SKM-1 treated with dmso at 0.1 percent for 144 hours (cell line): ENCODE measurements at regions not wholly inside any gene's neighbourhood (a gene's known extent, or its start where the extent isn't known, plus 50 kb on each side); places are given as distances from the start of the nearest gene placed in this dataset.
A peak's percentile ranks its signal among the peaks of the same experiment; 100 is the strongest.

Source experiments
- DNase-seq: peaks from one replicate; lab custom pipeline; 2025; ENCODE audit not compliant: unreplicated experiment; lab: John Stamatoyannopoulos, UW

DNA sequence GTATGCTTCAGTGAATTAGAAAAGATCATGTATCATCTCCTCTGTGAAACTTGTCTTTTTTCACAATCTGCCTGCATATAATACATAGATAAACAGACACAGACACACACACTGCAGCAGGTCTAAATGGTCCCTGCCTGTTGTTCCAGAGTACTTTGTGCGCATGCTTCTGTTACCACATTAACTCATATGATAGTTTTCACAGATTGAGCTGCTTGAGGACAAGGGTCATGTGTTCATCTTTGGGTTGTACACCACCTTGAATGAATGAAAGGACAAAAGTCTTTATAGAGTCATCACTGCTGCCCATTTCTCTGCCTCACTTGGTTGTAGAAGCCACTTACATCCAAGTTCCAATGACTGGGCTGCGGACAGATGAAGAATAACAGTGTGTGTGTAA is 72.7 kb upstream of the GLS start:
- DNase-seq: no peak

GRCh38 chr2:190809139-190809764 is 71.4 kb upstream of the GLS start:
- DNase-seq: peak; percentile 9

DNA sequence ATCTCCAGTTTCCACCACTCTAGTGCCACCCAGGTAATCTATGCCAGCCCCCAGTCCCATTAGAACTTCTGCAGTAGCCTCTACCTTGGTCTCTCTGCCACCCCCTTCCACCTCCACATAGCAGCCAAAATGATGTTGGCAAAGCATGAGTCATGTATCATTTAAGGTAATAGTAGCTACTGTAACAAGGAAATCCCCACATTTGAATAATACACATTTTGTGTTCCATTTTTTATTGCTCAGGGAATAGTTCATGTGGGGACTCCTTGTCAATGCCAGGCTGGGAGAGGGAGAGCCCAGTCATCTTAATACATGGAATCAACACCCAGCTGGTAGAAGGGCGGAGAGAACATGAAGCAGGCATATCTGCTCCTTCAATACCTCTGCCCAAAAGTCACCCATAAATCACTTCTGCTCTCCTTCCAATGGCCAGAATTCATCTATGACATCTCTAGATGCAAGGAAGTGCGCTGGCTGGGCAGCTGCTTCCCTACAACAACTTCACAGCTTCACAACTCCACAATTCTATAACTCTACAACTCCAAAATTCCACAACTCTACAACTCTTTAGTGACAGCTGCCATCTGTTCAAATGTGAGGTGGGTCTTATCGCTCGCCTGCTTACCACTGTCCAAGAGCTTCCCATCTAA is 70.6 kb upstream of the GLS start:
- no peak for DNase-seq

GRCh38 chr2:190810981-190811587 is 69.5 kb upstream of the GLS start:
- DNase-seq: no peak

GRCh38 chr2:190811811-190812210 is 68.8 kb upstream of the GLS start:
- DNase-seq: no peak

DNA sequence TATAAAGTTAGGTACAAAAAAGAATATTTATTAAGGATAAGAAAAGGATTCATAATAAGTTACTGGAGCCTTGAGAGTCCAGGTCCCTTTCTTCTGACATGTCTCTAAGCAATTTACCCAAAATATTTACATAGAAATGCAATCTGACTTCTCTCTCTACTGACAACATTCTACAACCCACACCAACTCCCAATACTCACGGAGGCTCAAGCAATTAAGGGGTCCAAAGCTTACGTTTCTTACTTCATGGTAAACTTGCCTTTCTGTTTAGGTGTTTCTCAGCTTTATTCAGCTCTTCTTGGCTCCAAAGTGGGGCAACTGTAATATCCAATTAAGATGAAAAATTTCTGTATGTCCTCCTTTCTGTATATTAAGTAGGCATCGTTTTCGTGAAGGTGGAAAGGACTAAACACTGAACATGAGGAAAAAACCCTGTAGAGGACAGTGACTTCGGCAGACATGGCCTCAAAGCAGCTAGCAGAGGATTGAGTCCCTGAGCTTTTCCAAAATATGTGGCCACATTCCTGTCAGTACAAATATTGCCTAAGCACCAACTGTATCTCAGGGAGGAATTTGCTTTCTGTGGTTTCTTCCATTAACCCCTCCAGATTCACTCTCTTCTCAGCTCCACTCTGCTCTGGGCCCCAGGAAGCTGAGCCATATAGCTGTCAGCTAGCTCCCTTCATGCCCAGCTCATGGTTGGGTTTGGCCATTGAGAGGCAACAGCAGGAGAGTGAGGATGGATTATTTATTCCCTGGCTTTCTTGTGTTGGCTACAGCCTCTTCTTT is 67.9 kb upstream of the GLS start:
- DNase-seq: no peak

- DNase-seq: no peak
These were observed 65.4 kb upstream of the GLS start for GRCh38 chr2:190815226-190815625.

DNA sequence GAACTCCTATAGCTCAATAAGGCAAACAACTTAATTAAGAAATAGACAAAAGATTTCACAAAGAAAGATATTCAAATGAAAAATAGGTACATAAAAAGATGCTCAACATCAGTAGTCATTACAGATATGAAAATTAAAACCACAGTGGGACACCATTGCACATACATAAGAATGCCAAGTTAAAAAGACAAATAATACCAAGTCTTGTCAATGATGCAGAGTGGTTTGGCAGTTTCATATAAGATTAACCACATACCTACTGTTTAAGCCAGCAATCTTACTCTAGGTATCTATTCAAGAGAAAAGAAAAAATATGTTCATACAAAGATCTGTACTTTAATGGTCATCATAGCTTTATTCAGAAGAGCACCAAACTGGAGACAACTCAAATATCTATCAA is 63.5 kb upstream of the GLS start:
- DNase-seq: no peak

DNA sequence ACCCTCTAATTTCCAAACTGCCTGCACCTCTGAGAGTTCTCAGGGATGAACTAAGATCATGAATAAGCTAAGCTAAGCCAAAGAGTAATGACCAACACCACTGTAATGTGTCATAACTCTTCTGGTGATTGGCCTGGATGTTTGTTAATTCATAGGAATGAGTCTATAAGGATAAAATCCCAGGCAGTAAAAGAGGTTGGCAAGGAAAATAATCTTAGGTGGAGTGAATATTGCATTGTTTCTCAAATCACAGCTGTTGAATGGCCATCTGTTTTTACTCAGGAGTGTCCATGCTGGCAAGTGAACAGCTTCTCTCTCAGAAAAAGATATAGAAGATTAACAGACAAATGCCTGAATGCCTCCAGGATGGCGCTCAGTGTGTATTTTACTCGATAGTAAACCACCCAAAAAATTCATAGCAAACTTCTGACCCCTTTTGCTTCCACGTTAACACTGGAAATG is 60.8 kb upstream of the GLS start:
- DNase-seq: no peak

DNA sequence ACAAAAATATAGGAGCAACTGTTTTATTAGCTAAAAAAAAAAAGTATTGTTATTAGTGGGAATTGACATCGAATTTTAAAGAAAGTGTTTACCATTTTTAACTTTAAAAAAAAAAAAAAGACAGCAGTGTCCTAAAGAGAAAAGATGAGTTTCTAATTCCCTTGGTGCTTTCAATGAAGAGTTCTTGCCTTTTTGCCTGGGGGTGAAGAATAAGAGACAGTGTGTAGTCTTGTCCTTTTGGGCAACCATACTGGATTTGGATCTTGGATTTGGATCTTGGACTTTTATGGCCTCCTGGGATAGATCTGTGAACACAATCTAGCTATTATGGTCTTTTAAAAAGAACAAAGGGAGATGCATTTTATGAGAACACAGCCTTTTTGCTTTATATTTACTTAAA is 60.2 kb upstream of the GLS start:
- no peak for DNase-seq

DNA sequence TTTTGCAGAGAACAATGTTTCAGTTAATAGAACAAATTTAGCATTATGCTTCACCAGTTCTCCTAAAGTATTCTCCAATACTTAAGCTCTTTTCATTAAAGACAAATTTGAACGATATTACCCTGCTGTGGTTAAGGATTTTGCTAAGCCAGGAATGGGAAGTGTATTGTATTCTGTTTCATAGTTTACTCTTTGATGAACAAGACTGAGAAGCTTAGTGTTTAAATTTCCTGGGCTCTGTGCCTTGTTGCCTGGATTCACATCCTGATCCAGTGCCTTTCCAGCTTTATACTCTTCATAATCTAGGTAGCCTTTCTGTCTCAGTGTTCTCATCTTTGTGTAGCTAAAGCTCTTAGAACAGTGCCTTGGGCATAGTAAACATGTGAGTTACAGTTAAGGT is 58.6 kb upstream of the GLS start:
- DNase-seq: no peak

DNA sequence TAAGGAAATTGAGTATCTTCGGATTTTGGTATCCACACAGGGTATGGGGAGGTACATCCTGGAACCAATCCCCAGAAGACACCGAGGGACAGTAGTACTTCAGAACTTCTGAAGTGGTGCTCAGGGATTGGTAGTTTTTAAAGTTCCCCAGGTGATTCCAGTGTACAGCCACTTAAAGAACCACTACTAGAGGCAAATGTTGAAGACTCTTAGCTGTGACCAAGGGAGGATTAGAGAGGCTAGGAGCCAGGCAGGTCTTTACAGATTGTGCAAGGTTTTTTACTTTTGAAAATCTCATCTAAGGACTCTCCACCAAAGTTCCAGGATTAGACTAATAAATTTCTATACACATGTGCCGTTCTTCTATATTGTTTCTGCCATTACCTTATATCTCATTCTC is 52.9 kb upstream of the GLS start:
- DNase-seq: no peak

GRCh38 chr2:190829642-190830041 is 51.0 kb upstream of the GLS start:
- DNase-seq: no peak
